Activated CD8-positive, alpha-beta memory T cell treated with anti-CD3 and anti-CD28 coated beads, Interleukin-2, amount 50 U/mL, for 4 hours (primary cell): ENCODE measurements at regions not wholly inside any gene's neighbourhood (a gene's known extent, or its start where the extent isn't known, plus 50 kb on each side); places are given as distances from the start of the nearest gene placed in this dataset.
"Not testable (repeated sequence)": the region's sequence is repeated elsewhere in the genome, so short reads cannot be mapped to it uniquely, and the experiment has no call there.

Experiments
- DNase-seq: peaks from one replicate; pipeline ENCODE4 v3.0.0-alpha.2; 2020

DNA sequence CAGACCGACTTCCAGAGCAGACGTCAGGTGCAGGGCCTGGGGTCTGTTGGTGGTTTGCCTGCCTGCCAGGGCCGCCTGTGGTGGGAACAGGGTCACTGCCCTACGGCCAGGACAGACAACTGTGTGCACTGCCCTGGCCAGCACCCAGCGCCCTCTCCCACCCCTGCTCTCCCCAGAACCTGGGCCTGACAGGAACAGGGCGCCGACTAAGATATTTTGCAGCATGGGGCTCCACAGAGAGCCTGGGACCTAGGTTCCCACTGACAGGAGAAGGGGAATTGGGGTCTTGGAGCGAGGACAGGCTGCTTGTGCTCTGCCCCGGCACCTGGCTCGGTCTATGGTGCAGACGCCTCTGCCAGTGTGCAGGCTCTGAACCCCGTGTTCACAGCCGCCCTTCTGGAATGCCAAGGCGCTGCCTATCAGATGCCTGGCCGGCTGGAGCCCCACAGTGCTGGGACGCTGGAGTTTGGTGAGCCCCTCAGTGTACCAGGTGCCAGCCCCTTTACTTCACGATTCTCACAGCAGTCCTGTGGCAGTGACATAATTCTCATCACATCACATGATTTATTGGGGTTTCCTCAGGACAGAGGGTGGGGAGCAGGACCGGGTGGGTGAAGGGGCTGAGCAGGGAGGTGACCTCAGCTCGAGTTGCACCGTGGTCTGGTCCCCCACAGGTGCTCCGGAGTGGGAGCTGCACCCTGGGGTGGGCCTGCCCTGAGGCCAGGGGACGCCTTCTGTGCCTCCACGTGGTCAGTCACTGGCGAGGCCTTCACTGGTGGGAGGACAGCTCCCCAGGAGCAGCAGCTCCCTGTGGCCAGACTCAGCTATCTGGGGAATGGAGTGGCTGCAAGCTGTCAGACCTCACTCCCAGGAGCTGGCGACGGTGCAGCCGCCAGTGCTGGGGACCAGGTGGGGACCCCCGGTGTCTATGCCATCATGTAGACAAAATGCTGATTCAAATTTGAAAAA lies 113.8 kb upstream of the LRPAP1 start:
- DNase-seq = no peak

- DNase-seq = no peak
Measured at GRCh38 chr4:3644849-3645627, 112.8 kb upstream of the LRPAP1 start.

DNA sequence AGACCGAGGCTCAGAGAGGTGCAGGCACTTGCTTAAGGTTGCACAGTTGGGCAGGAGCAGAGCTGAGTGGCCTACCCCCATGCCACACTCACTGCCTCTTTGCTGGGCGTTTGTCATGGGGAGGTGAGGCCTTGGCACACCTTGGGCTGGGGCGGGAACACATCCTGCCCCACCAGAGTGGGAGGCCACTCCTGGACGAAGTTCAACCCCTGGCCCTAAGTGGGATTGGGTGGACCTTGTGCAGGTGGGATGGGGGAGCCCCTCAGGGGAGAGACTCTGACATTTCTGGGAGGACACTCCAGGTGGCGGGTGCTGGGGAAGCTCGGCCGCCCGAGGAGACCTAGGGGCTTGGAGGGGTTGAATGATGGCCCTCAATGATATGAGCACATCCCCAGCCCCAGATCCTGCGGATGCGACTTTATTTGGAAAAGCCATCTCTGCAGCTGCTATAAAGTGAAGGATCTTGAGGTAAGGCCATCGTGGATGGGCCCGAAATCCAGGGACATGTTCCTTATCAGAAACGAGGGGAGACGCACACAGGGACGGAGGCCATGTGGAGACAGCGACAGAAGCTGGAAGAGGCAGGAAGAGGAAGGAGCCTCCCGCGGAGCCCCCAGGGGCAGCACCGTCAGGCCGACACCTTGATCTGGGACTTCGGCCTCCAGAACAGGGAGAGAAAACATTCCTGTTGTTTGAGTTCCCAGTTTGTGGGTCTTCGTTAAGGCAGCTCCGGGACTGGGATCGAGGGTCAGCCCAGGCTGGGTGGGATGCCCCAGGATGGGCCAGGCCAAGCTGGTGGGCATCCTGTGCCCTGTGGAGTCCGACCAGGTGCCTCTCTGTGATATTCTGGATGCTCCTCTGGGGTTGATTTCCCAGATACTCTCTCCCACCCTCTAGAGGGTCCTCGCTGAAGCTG lies 111.6 kb upstream of the LRPAP1 start:
- no peak for DNase-seq

DNA sequence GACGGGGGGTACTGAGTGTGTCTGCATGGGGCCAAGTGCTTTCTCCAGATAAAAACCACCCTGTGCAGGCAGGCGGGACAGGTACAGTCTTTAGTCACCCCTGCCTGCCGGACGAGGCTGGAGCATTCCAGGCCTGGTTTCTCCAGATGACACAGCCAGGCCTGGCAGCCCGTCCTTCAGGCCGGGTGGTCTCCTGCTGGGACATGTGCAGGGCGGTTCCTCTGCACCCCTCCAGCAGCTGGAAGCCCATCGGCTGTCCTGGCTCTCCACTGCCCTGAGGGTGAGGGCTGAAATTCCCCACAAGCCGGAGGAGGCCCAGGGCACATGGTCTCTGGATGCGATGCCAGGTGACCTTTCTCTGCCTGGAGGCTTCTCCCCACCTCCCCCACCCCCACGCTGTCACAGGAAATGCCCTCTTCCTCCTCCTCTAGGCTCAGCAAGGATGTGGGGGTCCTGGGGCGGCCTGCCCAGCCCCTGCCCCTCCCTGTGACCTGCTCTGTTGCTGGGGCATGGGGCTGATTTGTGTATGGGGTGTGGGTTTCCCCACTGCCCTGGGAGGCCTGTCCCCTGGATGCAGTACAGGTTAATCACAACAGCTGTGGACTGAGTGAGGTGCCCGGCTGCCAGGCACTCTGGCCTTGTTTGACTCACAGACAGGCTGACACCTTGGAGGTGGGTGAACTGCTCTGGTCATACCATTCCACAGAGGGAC lies 110.7 kb upstream of the LRPAP1 start:
- no peak for DNase-seq

DNA sequence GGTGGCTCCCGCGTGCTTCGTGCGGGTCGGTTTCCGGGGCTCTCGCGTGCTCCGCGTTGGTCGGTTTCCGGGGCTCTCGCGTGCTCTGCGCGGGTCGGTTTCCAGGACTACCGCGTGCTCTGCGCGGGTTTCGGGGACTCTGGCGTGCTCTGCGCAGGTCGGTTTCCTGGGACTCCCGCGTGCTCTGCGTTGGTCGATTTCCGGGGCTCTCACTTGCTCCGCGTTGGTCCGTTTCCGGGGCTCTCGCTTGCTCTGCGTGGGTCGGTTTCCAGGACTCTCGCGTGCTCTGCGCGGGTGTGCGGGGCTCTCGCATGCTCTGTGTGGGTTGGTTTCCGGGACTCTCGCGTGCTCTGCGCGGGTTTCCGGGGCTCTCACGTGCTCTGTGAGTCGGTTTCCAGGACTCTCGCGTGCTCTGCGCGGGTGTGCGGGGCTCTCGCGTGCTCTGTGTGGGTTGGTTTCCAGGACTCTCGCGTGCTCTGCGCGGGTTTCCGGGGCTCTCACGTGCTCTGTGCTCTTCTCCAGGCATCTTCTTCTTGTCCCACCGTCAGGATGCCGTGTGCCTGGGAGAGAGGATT lies 109.9 kb upstream of the LRPAP1 start:
- no peak for DNase-seq

DNA sequence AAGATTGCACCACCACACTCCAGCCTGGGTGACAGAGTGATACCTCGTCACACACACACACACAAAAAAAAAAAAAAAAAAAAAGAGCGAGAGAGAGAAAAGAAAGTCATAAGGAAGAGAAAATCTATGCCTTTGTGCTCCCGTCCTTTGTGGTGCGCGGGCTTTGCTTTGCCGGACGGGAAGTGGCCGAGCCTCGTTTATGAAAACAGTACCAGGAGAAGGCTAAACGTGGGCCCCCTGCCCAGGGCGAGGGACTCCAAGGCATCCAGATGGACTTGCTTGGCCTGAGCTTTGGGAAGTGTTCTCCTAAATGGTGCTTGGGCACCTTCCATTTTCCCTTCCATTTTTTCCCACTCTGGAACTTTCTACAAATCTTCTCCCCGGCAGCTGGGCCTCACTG lies 109.3 kb upstream of the LRPAP1 start:
- no peak for DNase-seq

DNA sequence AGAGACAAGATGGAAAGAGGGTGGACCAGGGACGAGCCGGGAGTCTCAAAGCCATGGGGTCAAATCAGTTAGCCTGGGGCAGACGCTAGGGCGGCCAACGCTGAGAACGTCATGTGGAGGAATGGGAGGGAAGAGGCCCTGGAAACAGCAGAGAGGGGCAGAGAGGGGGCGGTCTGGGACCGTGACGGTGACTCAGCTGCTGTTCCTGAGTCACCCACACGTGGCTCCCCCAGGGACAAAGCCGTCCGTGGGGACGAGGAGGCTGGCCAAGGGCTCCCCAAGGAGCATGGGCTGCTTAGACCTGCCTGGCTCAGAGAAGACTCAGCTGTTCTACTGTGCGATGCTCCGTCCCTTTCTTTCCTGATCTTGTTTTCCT lies 108.4 kb upstream of the LRPAP1 start:
- no peak for DNase-seq

GRCh38 chr4:3639613-3640586 lies 107.7 kb upstream of the LRPAP1 start:
- no peak for DNase-seq

DNA sequence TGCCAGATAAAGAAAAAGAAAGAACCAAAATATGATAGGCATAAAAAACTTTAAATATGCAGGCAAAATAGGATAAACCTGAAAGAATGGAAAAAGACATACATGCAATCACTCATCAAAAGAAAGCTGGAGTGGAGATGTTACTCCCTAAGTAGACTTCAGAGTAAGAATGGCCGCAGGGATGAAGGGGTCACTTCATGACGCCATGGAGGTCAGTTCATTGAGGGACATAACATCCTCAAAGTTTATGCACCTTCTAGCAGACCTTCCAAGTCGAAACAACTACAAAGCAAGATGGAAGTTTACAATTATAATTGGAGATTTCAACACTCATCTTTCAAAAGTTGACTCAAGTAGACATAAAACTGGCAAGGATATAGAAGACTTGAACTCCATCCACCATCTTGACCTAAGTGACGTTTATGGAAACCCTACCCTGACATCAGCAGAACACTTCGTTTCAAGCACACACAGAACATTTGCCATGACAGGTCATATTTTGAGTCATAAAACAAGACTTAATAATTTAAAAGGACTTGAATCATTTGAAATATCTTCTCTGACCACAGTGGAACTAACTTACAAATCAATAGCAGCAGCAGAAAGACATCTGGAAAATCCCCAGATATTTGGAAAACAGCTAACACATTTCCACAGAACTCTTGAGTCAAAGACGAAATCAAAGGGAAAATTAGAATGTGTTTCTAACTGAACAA lies 106.0 kb upstream of the LRPAP1 start:
- DNase-seq = no peak

DNA sequence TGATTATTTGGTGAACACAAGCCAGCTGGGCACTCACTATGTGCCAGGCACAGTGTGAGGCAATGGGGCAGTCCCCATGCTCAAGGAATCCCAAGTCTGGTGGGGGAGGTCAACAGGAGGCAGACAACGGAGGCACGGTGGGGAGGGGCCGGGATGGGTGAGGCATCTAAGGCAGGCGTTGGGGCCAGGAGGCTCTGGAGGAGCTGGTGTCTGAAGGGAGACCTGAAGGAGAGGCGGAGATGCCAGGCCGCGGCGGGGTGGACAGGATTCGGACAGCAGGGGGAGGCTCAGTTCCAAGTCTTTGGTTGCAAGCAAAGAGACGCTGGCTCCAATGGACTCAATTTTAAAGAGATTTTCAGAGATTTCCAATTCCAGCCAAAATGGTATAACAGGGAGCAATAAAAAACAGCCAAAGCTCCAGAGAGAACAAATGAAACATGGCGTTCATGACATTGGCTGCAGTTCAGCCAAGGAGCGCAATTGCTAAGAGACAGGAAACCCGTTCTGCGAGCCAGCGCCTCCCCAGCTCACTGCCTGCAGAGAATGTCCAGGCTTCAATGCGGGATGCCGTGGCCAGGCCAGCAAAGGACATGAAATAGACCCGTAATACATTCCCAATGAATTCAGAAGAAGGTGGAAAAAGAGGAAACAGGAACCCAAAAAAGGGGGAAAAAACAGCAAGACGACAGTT lies 105.2 kb upstream of the LRPAP1 start:
- DNase-seq = no peak

DNA sequence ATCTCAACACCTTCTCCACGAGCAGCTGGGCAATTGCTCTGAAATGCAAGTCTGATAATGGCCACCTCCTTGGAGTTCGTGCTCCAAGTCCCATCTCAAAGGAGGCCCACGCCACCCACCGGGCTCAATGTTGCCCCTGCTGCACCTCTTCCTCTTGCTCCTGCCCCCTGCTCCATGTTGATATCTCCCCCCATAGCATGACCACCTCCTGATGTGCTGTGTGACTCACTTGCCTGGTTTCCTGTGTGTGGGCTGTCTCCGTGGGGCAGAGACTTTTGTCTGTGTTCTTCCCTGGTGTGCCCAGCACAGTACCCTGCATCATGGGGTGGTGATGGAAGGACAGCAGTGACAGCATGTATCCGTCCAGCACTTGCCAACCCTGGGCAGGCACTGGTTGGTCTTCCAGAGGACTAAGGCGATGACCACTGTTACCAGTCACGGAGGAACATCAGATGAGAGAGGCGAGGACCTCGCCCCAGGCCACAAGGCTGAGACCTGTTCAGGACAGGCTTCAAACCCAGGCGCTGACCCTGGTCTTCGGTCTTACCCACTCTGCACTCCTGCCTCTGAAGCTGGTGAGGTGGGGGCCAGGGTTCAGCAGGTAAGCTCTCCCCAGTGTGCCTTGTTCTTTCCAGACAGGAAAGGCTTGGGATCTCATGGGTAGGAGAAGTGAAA lies 104.6 kb upstream of the LRPAP1 start:
- no peak for DNase-seq

DNA sequence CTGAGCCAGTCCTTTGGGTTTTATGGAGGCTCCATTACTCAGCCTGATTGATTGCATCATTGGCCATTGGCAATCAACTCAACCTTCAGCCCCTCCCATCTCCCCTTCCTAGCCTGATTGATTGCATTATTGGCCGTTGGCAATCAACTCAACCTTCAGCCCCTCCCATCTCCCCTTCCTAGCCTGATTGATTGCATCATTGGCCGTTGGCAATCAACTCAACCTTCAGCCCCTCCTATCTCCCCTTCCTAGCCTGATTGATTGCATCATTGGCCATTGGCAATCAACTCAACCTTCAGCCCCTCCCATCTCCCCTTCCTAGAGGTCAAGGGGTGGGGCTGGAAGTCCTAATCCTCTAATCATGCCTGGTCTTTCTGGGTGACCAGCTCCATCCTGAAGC lies 103.8 kb upstream of the LRPAP1 start:
- DNase-seq = not testable (repeated sequence)

DNA sequence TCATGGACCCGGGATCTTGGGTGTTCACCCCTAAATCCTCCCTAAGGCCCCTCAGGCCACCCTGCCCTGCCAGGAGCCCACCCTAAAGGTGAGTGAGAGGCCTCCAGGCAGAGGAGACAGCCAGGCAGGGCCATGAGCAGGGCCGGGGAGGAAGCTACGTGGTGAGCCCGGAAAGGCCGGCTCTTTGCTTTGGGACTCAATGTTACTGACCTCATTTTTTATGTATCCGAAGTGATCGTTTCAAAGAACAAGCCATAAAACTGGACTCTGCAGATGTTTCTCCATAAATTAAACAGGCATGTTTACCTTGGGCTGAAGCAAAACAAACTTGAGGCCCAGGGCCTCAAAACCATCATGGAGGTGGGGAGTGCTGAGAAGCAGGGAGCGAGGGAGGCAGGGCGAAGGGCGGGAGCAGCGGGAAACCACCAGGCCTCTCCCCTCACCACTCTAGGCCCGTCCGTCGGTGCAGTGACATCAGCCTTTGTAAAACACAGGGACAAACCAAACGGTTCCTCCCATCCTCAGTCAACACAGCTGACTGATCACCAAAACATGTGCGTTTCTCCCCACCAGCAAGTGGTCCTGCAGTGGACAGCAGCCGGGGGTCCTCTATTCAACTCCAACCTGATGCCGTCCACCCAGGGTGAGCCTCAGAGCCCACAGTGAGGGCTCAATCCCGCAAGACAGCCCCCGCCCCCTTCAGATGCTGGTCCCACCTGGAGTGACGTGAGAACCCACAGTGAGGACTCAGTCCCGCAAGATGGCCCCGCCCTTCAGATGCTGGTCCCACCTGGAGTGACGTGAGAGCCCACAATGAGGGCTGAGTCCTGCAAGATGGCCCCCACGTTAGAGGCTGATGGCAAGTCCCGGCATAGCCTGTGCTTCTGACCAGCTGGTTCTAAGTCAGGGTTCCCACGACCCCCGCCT lies 102.9 kb upstream of the LRPAP1 start:
- DNase-seq = no peak

GRCh38 chr4:3634281-3634857 lies 102.1 kb upstream of the LRPAP1 start:
- DNase-seq = peak; percentile 2

- DNase-seq = peak; percentile 2
Measured at GRCh38 chr4:3633277-3633676, 101.1 kb upstream of the LRPAP1 start.

GRCh38 chr4:3632794-3633193 lies 100.6 kb upstream of the LRPAP1 start:
- DNase-seq = peak; percentile 7
